ENCODE measurements at regions not wholly inside any gene's neighbourhood (a gene's known extent, or its start where the extent isn't known, plus 50 kb on each side); places are given as distances from the start of the nearest gene placed in this dataset.

GRCh38 chr3:39000008-39000450 is 51.7 kb downstream of the SCN11A start (continued):
- no peak for TF ChIP-seq CHD7 (IDR thresholded peaks at IDR 0.05; ENCODE audit: insufficient replicate concordance, low read length)
- no peak for TF ChIP-seq KDM1A (IDR thresholded peaks at IDR 0.05; ENCODE audit: borderline replicate concordance, low read length)
- TF ChIP-seq ATF3 (IDR thresholded peaks at IDR 0.05; ENCODE audit: insufficient read depth, low read depth, low read length): no peak
- TF ChIP-seq GABPA (IDR thresholded peaks at IDR 0.05; ENCODE audit: borderline replicate concordance, insufficient read depth, low read length): no peak
- TF ChIP-seq ASH2L (IDR thresholded peaks at IDR 0.05; ENCODE audit: low read length): no peak
- no peak for TF ChIP-seq SP2 (IDR thresholded peaks at IDR 0.05; ENCODE audit: low read length)
- no peak for TF ChIP-seq TAF7 (optimal IDR thresholded peaks at IDR 0.05; ENCODE audit: borderline replicate concordance, low read depth, low read length)
- TF ChIP-seq TBP (IDR thresholded peaks at IDR 0.05; ENCODE audit: low read depth, low read length): no peak; the same call in 1 of the 2 replicates
- TF ChIP-seq RFX5 (IDR thresholded peaks at IDR 0.05; ENCODE audit: borderline replicate concordance, low read depth, low read length): no peak
- no peak for TF ChIP-seq KDM4A (IDR thresholded peaks at IDR 0.05; ENCODE audit: low read depth, low read length, severe bottlenecking)
- no peak for TF ChIP-seq POLR2AphosphoS5 (IDR thresholded peaks at IDR 0.05; ENCODE audit: low read depth, low read length)
- 0 out of 2 replicates have a peak, but pooled peaks have one; percentile 31 for TF ChIP-seq CEBPB (IDR thresholded peaks at IDR 0.05; ENCODE audit: low read depth, low read length)

Data from H1 (cell line).